ENCODE measurements at regions not wholly inside any gene's neighbourhood (a gene's known extent, or its start where the extent isn't known, plus 50 kb on each side); places are given as distances from the start of the nearest gene placed in this dataset.

DNA sequence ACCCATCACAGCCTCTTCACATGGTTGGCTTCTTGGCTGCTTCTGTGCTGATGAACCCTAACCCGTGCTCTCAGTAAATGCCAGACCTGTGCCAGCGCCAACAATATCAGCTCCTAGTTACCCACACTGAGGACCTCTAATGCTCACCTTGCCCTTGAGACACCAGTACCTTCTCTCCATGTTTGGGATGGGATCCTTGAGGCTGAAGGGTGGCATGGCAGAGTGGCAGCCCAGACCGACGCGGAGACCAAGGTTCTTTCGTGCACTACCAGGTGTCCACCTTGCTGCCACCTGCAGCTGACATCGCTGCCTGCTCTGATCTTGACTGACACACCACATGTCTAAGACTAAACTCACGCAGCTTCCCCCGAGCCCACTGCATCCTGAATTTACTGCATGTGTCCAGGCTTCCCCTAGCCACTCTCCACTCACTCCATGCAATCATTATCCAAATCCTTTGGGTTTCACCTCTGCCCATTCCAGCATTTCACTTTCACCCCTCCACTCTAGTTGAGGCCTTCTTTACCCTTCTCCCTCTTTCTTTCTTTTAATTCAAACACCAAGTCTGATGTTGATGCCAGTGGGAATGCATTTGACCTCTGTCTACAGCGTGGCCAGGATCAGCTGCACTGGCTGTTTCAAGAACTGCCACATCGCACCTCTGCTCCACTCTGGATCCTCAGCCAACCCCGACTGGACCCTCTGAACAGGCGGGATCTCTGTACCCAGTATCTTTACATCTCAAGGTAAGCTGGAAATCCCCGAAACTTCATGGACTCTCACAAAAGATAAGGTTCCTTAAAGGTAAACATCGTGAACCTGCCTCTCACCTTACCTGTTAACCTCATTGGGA, 294.9 kb downstream of the GLRX3 start:
- TF ChIP-seq CTCF (IDR thresholded peaks at IDR 0.05), result no peak
- DNase-seq (no peak), ATAC-seq (no peak)
- intact Hi-C loops (cut with DNase I, micrococcal nuclease), result no loop called here
- H3K4me1 ChIP-seq (ENCODE audit: low read depth), result no peaks in the 10 kb centered on the region
- no peaks in the 10 kb centered on the region for H3K36me3 ChIP-seq (ENCODE audit: low read depth)
- H3K4me3 ChIP-seq, result no peak overlapping the region
- no peaks in the 10 kb centered on the region for H3K9me3 ChIP-seq

GRCh38 chr10:130432271-130432670, 296.1 kb downstream of the GLRX3 start:
- DNase-seq, result no peak

DNA sequence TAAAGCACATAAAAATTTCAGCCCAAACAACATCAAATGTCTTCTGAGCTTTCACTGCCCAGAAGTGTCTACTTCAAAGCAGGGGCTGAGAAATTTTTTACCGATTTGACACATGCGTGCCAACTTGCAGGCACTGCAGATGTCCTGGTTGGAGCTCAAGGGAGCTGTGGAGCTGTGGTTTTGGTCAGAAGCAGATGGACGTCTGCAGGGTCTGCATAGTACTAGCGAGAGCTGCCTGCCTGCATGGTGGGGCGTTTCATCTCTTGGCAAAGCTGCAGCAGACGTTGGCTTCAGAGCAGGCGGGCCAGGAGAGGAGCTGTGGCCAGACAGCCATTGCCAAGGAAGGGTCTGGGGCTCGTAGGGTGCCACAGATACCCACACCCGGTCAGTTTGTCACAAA, 296.7 kb downstream of the GLRX3 start:
- intact Hi-C loops (cut with DNase I, micrococcal nuclease), result no loop called here
- no peak for ATAC-seq
- Histone ChIP-seq H3K4me3 (no peak overlapping the region), H3K4me1 (ENCODE audit: low read depth) (no peaks in the 10 kb centered on the region), H3K9me3 (no peaks in the 10 kb centered on the region), H3K36me3 (ENCODE audit: low read depth) (no peaks in the 10 kb centered on the region)
- TF ChIP-seq CTCF (IDR thresholded peaks at IDR 0.05), result no peak
- no peak for DNase-seq

More at GRCh38 chr10:130432271-130432670, 296.1 kb downstream of the GLRX3 start:
- H3K36me3 ChIP-seq (ENCODE audit: low read depth), result no peaks in the 10 kb centered on the region
- no peaks in the 10 kb centered on the region for H3K9me3 ChIP-seq
- no peak for TF ChIP-seq CTCF (IDR thresholded peaks at IDR 0.05)
- H3K4me3 ChIP-seq, result no peak overlapping the region
- intact Hi-C loops (cut with DNase I, micrococcal nuclease), result no loop called here
- no peaks in the 10 kb centered on the region for H3K4me1 ChIP-seq (ENCODE audit: low read depth)
- ATAC-seq, result no peak

- Histone ChIP-seq H3K9me3 (no peaks in the 10 kb centered on the region), H3K4me3 (no peak overlapping the region), H3K4me1 (ENCODE audit: low read depth) (no peaks in the 10 kb centered on the region), H3K36me3 (ENCODE audit: low read depth) (no peaks in the 10 kb centered on the region)
- no peak for ATAC-seq
- DNase-seq, result no peak
- no peak for TF ChIP-seq CTCF (IDR thresholded peaks at IDR 0.05)
- intact Hi-C loops (cut with DNase I, micrococcal nuclease), result no loop called here
Measured at GRCh38 chr10:130434446-130435385, 298.5 kb downstream of the GLRX3 start.

GRCh38 chr10:130435961-130436360, 299.8 kb downstream of the GLRX3 start:
- intact Hi-C loops (cut with DNase I, micrococcal nuclease), result no loop called here
- no peaks in the 10 kb centered on the region for H3K36me3 ChIP-seq (ENCODE audit: low read depth)
- H3K4me3 ChIP-seq, result no peak overlapping the region
- ATAC-seq, result no peak
- H3K4me1 ChIP-seq (ENCODE audit: low read depth), result no peaks in the 10 kb centered on the region
- H3K9me3 ChIP-seq, result no peaks in the 10 kb centered on the region
- DNase-seq, result no peak
- TF ChIP-seq CTCF (IDR thresholded peaks at IDR 0.05), result no peak
